ENCODE measurements at regions not wholly inside any gene's neighbourhood (a gene's known extent, or its start where the extent isn't known, plus 50 kb on each side); places are given as distances from the start of the nearest gene placed in this dataset.

DNA sequence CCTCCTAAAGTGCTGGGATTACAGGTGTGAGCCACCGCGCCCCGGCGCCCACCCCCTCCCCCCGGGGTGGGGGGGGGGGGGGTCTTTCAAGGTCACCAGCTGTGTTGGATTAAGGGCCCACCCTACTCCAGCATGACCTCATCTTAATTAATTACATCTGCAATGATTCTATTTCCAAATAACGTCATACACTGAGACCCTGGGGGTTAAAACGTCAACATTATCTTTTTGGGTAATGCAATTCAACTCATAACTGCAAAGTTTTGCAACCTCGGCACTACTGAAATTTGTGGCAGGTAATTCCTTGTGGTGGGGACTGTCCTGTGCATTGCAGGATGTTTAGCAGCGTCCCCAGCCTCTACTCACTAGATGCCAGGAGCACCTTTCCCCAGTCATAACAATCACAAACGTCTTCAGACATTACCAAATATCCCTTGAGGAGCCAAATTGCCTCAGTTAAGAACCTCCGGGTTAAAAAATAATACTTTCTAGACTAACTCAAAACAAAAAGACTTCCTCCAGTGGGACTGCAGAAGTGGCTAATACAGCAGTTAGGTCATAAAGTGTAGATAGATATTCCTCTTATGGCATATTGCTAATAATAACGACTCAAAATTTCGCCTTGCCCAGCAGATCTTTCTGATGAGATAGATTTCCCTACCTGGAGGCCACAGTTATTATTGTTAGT lies 233.0 kb upstream of the KAZN start:
- TF ChIP-seq, protein P1, sequence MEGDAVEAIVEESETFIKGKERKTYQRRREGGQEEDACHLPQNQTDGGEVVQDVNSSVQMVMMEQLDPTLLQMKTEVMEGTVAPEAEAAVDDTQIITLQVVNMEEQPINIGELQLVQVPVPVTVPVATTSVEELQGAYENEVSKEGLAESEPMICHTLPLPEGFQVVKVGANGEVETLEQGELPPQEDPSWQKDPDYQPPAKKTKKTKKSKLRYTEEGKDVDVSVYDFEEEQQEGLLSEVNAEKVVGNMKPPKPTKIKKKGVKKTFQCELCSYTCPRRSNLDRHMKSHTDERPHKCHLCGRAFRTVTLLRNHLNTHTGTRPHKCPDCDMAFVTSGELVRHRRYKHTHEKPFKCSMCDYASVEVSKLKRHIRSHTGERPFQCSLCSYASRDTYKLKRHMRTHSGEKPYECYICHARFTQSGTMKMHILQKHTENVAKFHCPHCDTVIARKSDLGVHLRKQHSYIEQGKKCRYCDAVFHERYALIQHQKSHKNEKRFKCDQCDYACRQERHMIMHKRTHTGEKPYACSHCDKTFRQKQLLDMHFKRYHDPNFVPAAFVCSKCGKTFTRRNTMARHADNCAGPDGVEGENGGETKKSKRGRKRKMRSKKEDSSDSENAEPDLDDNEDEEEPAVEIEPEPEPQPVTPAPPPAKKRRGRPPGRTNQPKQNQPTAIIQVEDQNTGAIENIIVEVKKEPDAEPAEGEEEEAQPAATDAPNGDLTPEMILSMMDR (IDR thresholded peaks at IDR 0.05; ENCODE audit: poor library complexity): no peak
- TF ChIP-seq EZH2phosphoT487 (IDR thresholded peaks at IDR 0.05; ENCODE audit: low read depth, severe bottlenecking, unreplicated experiment): no peak

Measured in hepatocyte (in vitro differentiated cells).